H1 (cell line): ENCODE measurements at regions not wholly inside any gene's neighbourhood (a gene's known extent, or its start where the extent isn't known, plus 50 kb on each side); places are given as distances from the start of the nearest gene placed in this dataset.

Source experiments
- CTCF ChIP-seq, 3 experiments: IDR thresholded peaks; 1 replicate in 2 of 3; 2 replicates in 1 of 3; pipeline versions ENCODE4 v1.5.1 to v1.6.1; 2011; ENCODE audit warnings: low read length in 3 of 3, mild to moderate bottlenecking in 3 of 3, inconsistent platforms in 2 of 3, low read depth in 1 of 3, moderate library complexity in 1 of 3; ENCODE audit not compliant: insufficient read depth in 1 of 3; ENCODE audit errors: control extremely low read depth in 1 of 3
- RXRA ChIP-seq: IDR thresholded peaks from 2 replicates; pipeline ENCODE4 v1.6.1; 2011; ENCODE audit warnings: low read depth, mild to moderate bottlenecking, low read length, moderate library complexity; ENCODE audit not compliant: insufficient read depth

GRCh38 chr14:83958359-83958758 is 1571.6 kb upstream of the FLRT2 start:
- no peak for TF ChIP-seq CTCF (IDR thresholded peaks at IDR 0.05; ENCODE audit: control extremely low read depth in 1 of 3, insufficient read depth in 1 of 3, low read depth in 1 of 3, low read length in 3 of 3)
- TF ChIP-seq RXRA = no peak
